Activated T-cell treated with anti-CD3 and anti-CD28 coated beads, Interleukin-2, amount 50 U/mL, for 72 hours (primary cell): ENCODE measurements at regions not wholly inside any gene's neighbourhood (a gene's known extent, or its start where the extent isn't known, plus 50 kb on each side); places are given as distances from the start of the nearest gene placed in this dataset.

Experiments used
- ATAC-seq, 2 donors: fragments of 150-1000 bp; cut with Tn5 transposase; replicated peaks in 1 of 2; 2 replicates each; pipeline ENCODE4 v1.10.0; 2021; ENCODE audit warnings: moderate library complexity in 2 of 2, mild to moderate bottlenecking in 1 of 2
- DNase-seq, 2 donors: peaks; one replicate each; pipeline ENCODE4 v3.0.0; 2021 to 2022; ENCODE audit warnings: mixed read lengths in 1 of 2
- H3K27ac Mint-ChIP-seq: one replicate; pipeline ENCODE4 v1.8.0; 2022; ENCODE audit warnings: mild to moderate bottlenecking, moderate library complexity, mixed read lengths
- H3K27me3 Mint-ChIP-seq: one replicate; pipeline ENCODE4 v1.8.0; 2022; ENCODE audit warnings: low read depth, mixed read lengths
- H3K36me3 Mint-ChIP-seq, 2 donors: one replicate each; pipeline ENCODE4 v1.8.0; 2022; ENCODE audit warnings: mixed read lengths in 2 of 2, mild to moderate bottlenecking in 1 of 2; ENCODE audit not compliant: insufficient read depth in 2 of 2
- H3K4me1 Mint-ChIP-seq: one replicate; pipeline ENCODE4 v1.8.0; 2022; ENCODE audit warnings: low read depth, mixed read lengths
- H3K4me3 Mint-ChIP-seq, 2 donors: one replicate each; pipeline ENCODE4 v1.8.0; 2022; ENCODE audit warnings: mild to moderate bottlenecking in 2 of 2, mixed read lengths in 2 of 2, moderate library complexity in 2 of 2
- H3K9me3 Mint-ChIP-seq, 2 donors: one replicate each; pipeline ENCODE4 v1.8.0; 2022; ENCODE audit warnings: mixed read lengths in 2 of 2

- no peaks in the 10 kb centered on the region for H3K4me1 Mint-ChIP-seq
- no peak for DNase-seq
- no peaks in the 10 kb centered on the region for H3K27me3 Mint-ChIP-seq
- H3K27ac Mint-ChIP-seq: no peak overlapping the region
- ATAC-seq: no peak
- peaks cover 0 to 2% of the 10 kb centered on the region in 2 donors for H3K36me3 Mint-ChIP-seq
- no peak overlapping the region for H3K4me3 Mint-ChIP-seq
- peaks cover 0 to 2% of the 10 kb centered on the region in 2 donors for H3K9me3 Mint-ChIP-seq
These were observed 472.7 kb upstream of the TMPO start for GRCh38 chr12:98042668-98043067.

- Mint-ChIP-seq H3K36me3 (no peaks in the 10 kb centered on the region), H3K27ac (no peak overlapping the region), H3K4me1 (no peaks in the 10 kb centered on the region), H3K4me3 (no peak overlapping the region), H3K27me3 (no peaks in the 10 kb centered on the region), H3K9me3 (no peaks in the 10 kb centered on the region)
- no peak for ATAC-seq
- no peak for DNase-seq
These were observed 470.0 kb upstream of the TMPO start for GRCh38 chr12:98045395-98045794.

GRCh38 chr12:98048326-98048725 is 467.1 kb upstream of the TMPO start:
- Mint-ChIP-seq H3K4me1 (no peaks in the 10 kb centered on the region), H3K36me3 (no peaks in the 10 kb centered on the region), H3K4me3 (no peak overlapping the region), H3K27me3 (no peaks in the 10 kb centered on the region), H3K27ac (no peak overlapping the region), H3K9me3 (no peaks in the 10 kb centered on the region)
- ATAC-seq: no peak
- DNase-seq: no peak

- Mint-ChIP-seq H3K4me3 (no peak overlapping the region), H3K4me1 (no peaks in the 10 kb centered on the region), H3K27me3 (no peaks in the 10 kb centered on the region), H3K36me3 (no peaks in the 10 kb centered on the region), H3K27ac (no peak overlapping the region), H3K9me3 (no peaks in the 10 kb centered on the region)
- no peak for DNase-seq
- no peak for ATAC-seq
These were observed 462.2 kb upstream of the TMPO start for GRCh38 chr12:98053202-98053601.

- Mint-ChIP-seq H3K27ac (no peak overlapping the region), H3K36me3 (no peaks in the 10 kb centered on the region), H3K4me1 (no peaks in the 10 kb centered on the region), H3K27me3 (no peaks in the 10 kb centered on the region), H3K9me3 (peaks cover 0 to 2% of the 10 kb centered on the region in 2 donors), H3K4me3 (no peak overlapping the region)
- ATAC-seq (no peak), DNase-seq (no peak)
These were observed 457.7 kb upstream of the TMPO start for GRCh38 chr12:98057701-98058100.

- Mint-ChIP-seq H3K27ac (no peak overlapping the region), H3K4me1 (no peaks in the 10 kb centered on the region), H3K36me3 (no peaks in the 10 kb centered on the region), H3K9me3 (peaks cover 0 to 2% of the 10 kb centered on the region in 2 donors), H3K4me3 (no peak overlapping the region), H3K27me3 (no peaks in the 10 kb centered on the region)
- ATAC-seq (no peak), DNase-seq (no peak)
These were observed 457.2 kb upstream of the TMPO start for GRCh38 chr12:98058213-98058612.

GRCh38 chr12:98058838-98059237 is 456.6 kb upstream of the TMPO start:
- DNase-seq: no peak
- Mint-ChIP-seq H3K9me3 (peaks cover 0 to 2% of the 10 kb centered on the region in 2 donors), H3K36me3 (no peaks in the 10 kb centered on the region), H3K27ac (no peak overlapping the region), H3K4me1 (no peaks in the 10 kb centered on the region), H3K27me3 (no peaks in the 10 kb centered on the region), H3K4me3 (no peak overlapping the region)
- no peak for ATAC-seq

GRCh38 chr12:98059659-98060343 is 455.6 kb upstream of the TMPO start:
- no peaks in the 10 kb centered on the region for H3K4me1 Mint-ChIP-seq
- H3K9me3 Mint-ChIP-seq: peaks cover 0 to 2% of the 10 kb centered on the region in 2 donors
- H3K4me3 Mint-ChIP-seq: no peak overlapping the region
- H3K27me3 Mint-ChIP-seq: no peaks in the 10 kb centered on the region
- DNase-seq (no peak), ATAC-seq (no peak)
- H3K27ac Mint-ChIP-seq: no peak overlapping the region
- H3K36me3 Mint-ChIP-seq: no peaks in the 10 kb centered on the region

- H3K27ac Mint-ChIP-seq: no peak overlapping the region
- H3K9me3 Mint-ChIP-seq: peaks cover 0 to 2% of the 10 kb centered on the region in 2 donors
- DNase-seq (no peak), ATAC-seq (no peak)
- H3K4me3 Mint-ChIP-seq: no peak overlapping the region
- H3K4me1 Mint-ChIP-seq: no peaks in the 10 kb centered on the region
- H3K36me3 Mint-ChIP-seq: no peaks in the 10 kb centered on the region
- no peaks in the 10 kb centered on the region for H3K27me3 Mint-ChIP-seq
These were observed 455.0 kb upstream of the TMPO start for GRCh38 chr12:98060411-98060810.

- Mint-ChIP-seq H3K27me3 (no peaks in the 10 kb centered on the region), H3K36me3 (no peaks in the 10 kb centered on the region), H3K27ac (no peak overlapping the region), H3K4me3 (no peak overlapping the region), H3K9me3 (peaks cover 0 to 4% of the 10 kb centered on the region in 2 donors), H3K4me1 (no peaks in the 10 kb centered on the region)
- ATAC-seq (no peak), DNase-seq (no peak)
These were observed 452.7 kb upstream of the TMPO start for GRCh38 chr12:98062464-98063245.

GRCh38 chr12:98064501-98064900 is 450.9 kb upstream of the TMPO start:
- Mint-ChIP-seq H3K36me3 (no peaks in the 10 kb centered on the region), H3K4me3 (no peak overlapping the region), H3K9me3 (peaks cover 0 to 2% of the 10 kb centered on the region in 2 donors), H3K27me3 (no peaks in the 10 kb centered on the region), H3K27ac (no peak overlapping the region), H3K4me1 (no peaks in the 10 kb centered on the region)
- ATAC-seq (no peak), DNase-seq (no peak)

GRCh38 chr12:98067795-98068194 is 447.6 kb upstream of the TMPO start:
- Mint-ChIP-seq H3K27me3 (no peaks in the 10 kb centered on the region), H3K4me1 (no peaks in the 10 kb centered on the region), H3K27ac (no peak overlapping the region), H3K9me3 (peaks cover 0 to 3% of the 10 kb centered on the region in 2 donors), H3K4me3 (no peak overlapping the region), H3K36me3 (no peaks in the 10 kb centered on the region)
- no peak for DNase-seq
- ATAC-seq: no peak

- no peak overlapping the region for H3K27ac Mint-ChIP-seq
- no peaks in the 10 kb centered on the region for H3K36me3 Mint-ChIP-seq
- no peak for DNase-seq
- H3K4me1 Mint-ChIP-seq: no peaks in the 10 kb centered on the region
- peaks cover 0 to 3% of the 10 kb centered on the region in 2 donors for H3K9me3 Mint-ChIP-seq
- no peak overlapping the region for H3K4me3 Mint-ChIP-seq
- no peaks in the 10 kb centered on the region for H3K27me3 Mint-ChIP-seq
- ATAC-seq: no peak
These were observed 441.8 kb upstream of the TMPO start for GRCh38 chr12:98073610-98074009.

GRCh38 chr12:98074286-98074685 is 441.1 kb upstream of the TMPO start:
- Mint-ChIP-seq H3K27me3 (no peaks in the 10 kb centered on the region), H3K4me1 (no peaks in the 10 kb centered on the region), H3K4me3 (no peak overlapping the region), H3K9me3 (peaks cover 0 to 3% of the 10 kb centered on the region in 2 donors), H3K36me3 (no peaks in the 10 kb centered on the region), H3K27ac (no peak overlapping the region)
- no peak for DNase-seq
- no peak for ATAC-seq
